Right lobe of liver (tissue), 4 donors: ENCODE measurements at regions not wholly inside any gene's neighbourhood (a gene's known extent, or its start where the extent isn't known, plus 50 kb on each side); places are given as distances from the start of the nearest gene placed in this dataset.

Source experiments
- CTCF ChIP-seq, 4 donors: fragments of 200-600 bp in 3 of 4; fragments of 450-650 bp in 1 of 4; IDR thresholded peaks; one replicate each; pipeline versions ENCODE4 v1.5.1 to v1.8.0; 2016 to 2022; ENCODE audit warnings: antibody characterized with exemption in 4 of 4, mild to moderate bottlenecking in 2 of 4
- POLR2A ChIP-seq: fragments of 450-650 bp; IDR thresholded peaks from one replicate; pipeline ENCODE4 v1.6.1; 2017; ENCODE audit warnings: antibody characterized with exemption, mild to moderate bottlenecking
- donor health status: DM: no; HTN: no; CAD: no.
- donor health status: DM: no; HTN: no; CAD: no.
- donor health status: DM: no; HTN: yes; CAD: no.

- TF ChIP-seq CTCF (IDR thresholded peaks at IDR 0.05) (no peak), POLR2A (no peak)
Observed at GRCh38 chr2:194452504-194452903, 1204.5 kb upstream of the SLC39A10 start.
